ENCODE measurements at regions not wholly inside any gene's neighbourhood (a gene's known extent, or its start where the extent isn't known, plus 50 kb on each side); places are given as distances from the start of the nearest gene placed in this dataset.

GRCh38 chr9:17018540-17019196 lies 116.2 kb upstream of the CNTLN start:
- WGBS, 2 experiments (ENCODE audit: extremely low coverage in 1 of 2, insufficient coverage in 1 of 2, insufficient read length in 1 of 2, insufficient replicate concordance in 2 of 2, low coverage in 1 of 2, low lambda C conversion rate in 2 of 2, missing lambda C conversion rate in 1 of 2), result 72% methylated on average over 3 of the region's 3 CpGs; no CpG with 5 or more reads in 1 of the 2 experiments
- Histone ChIP-seq H3K23ac (ENCODE audit: insufficient read length) (no peak overlapping the region), H2BK5ac (ENCODE audit: low read depth, low read length) (no peak overlapping the region), H2BK120ac (replicated peaks; ENCODE audit: low read depth, low read length) (no peak overlapping the region), H3K79me2 (ENCODE audit: control insufficient read depth in 1 of 2, insufficient read depth in 2 of 2, low read length in 2 of 2) (no peaks in the 10 kb centered on the region), H2BK12ac (ENCODE audit: low read depth, low read length) (no peak overlapping the region), H3K18ac (ENCODE audit: extremely low read depth, low read length) (no peak overlapping the region), H3K4me1 (replicated peaks in 1 of 4; ENCODE audit: control insufficient read depth in 3 of 4, insufficient read depth in 4 of 4, low read length in 3 of 4) (no peaks in the 10 kb centered on the region; a peak in 2 of 7 replicates), H2AK5ac (ENCODE audit: low read depth, low read length) (no peak overlapping the region), H3K9me3 (ENCODE audit: insufficient read depth in 2 of 2, low read depth in 1 of 2, low read length in 1 of 2) (no peaks in the 10 kb centered on the region), H4K5ac (ENCODE audit: insufficient read length, low read depth, low read length) (no peak overlapping the region), H3K36me3 (ENCODE audit: control insufficient read depth in 2 of 4, insufficient read depth in 4 of 4, low read length in 3 of 4) (no peaks in the 10 kb centered on the region), H3K23me2 (ENCODE audit: low read depth, low read length) (no peaks in the 10 kb centered on the region), H3K27ac (ENCODE audit: low read depth, low read length) (no peak overlapping the region), H4K20me1 (replicated peaks in 1 of 2; ENCODE audit: control insufficient read depth in 1 of 2, insufficient read depth in 2 of 2, low read length in 2 of 2) (no peaks in the 10 kb centered on the region), H3K27me3 (replicated peaks in 1 of 4; ENCODE audit: control insufficient read depth in 3 of 4, extremely low read depth in 1 of 4, insufficient read depth in 3 of 4, low read length in 3 of 4) (no peaks in the 10 kb centered on the region), H4K91ac (replicated peaks; ENCODE audit: insufficient read length, low read length) (no peak overlapping the region), H3K14ac (ENCODE audit: insufficient read length) (no peak overlapping the region), H2BK15ac (ENCODE audit: low read length) (no peak overlapping the region), H3K4me3 (ENCODE audit: extremely low read depth in 1 of 4, insufficient read depth in 2 of 4, low read depth in 3 of 4, low read length in 4 of 4) (no peak overlapping the region), H3K4me2 (ENCODE audit: insufficient read depth in 1 of 2, low read depth in 2 of 2, low read length in 2 of 2) (no peak overlapping the region), H3K4ac (replicated peaks; ENCODE audit: insufficient read length, low read depth, low read length) (no peak overlapping the region), H2BK20ac (ENCODE audit: low read length) (no peak overlapping the region), H3K56ac (replicated peaks; ENCODE audit: insufficient read length, low read depth, low read length) (no peak overlapping the region), H3K9ac (replicated peaks in 1 of 4; ENCODE audit: extremely low read depth in 1 of 4, low read depth in 3 of 4, low read length in 3 of 4) (no peak overlapping the region; a peak in 1 of 7 replicates), H2AFZ (ENCODE audit: low read length) (peak overlapping the region; percentile 47; the same call in 1 of the 2 replicates), H4K8ac (ENCODE audit: extremely low read depth, insufficient read depth, low read length) (no peak overlapping the region), H3K79me1 (ENCODE audit: low read depth, low read length) (no peaks in the 10 kb centered on the region)
- FAIRE-seq, result no peak
- TF ChIP-seq TBP (IDR thresholded peaks at IDR 0.05; ENCODE audit: low read depth, low read length), result no peak
- no peak for TF ChIP-seq SUZ12 (IDR thresholded peaks at IDR 0.05; ENCODE audit: low read length)
- TF ChIP-seq USF2 (IDR thresholded peaks at IDR 0.05; ENCODE audit: low read length), result no peak
- TF ChIP-seq BRCA1 (IDR thresholded peaks at IDR 0.05; ENCODE audit: low read depth, low read length), result no peak
- TF ChIP-seq E2F6 (IDR thresholded peaks at IDR 0.05), result 0 out of 2 replicates have a peak, but pooled peaks have one; percentile 1
- ChIA-PET CTCF (ENCODE audit: partially characterized antibody) (interaction anchor here (0.6 to 0.9 kb wide), 2 partner anchors 9 to 1237 kb away, joined by 3 to 5 read pairs; no protein-coding TSS in a partner anchor), POLR2A (ENCODE audit: partially characterized antibody) (no interaction called here)
- no peak for DNase-seq (ENCODE audit: low read depth in 1 of 2, low spot score in 2 of 2)

Measured in H1 (cell line).